Suprapubic skin (tissue), 3 donors: ENCODE measurements at regions not wholly inside any gene's neighbourhood (a gene's known extent, or its start where the extent isn't known, plus 50 kb on each side); places are given as distances from the start of the nearest gene placed in this dataset.

ENCODE experiments used
- POLR2AphosphoS5 ChIP-seq, 3 donors: sonication (generic); formaldehyde crosslinking; IDR thresholded peaks; one replicate each; pipeline ENCODE4 v1.6.1; 2017; ENCODE audit warnings: antibody characterized with exemption in 3 of 3
- TF ChIP-seq, protein P1 (sequence below), 2 donors: fragments of 200-600 bp in 1 of 2; fragments of 450-650 bp in 1 of 2; sonication (generic) in 1 of 2; IDR thresholded peaks; one replicate each; pipeline ENCODE4 v1.5.1; 2016 to 2019; ENCODE audit warnings: antibody characterized with exemption in 2 of 2, mild to moderate bottlenecking in 1 of 2, moderate library complexity in 1 of 2

DNA sequence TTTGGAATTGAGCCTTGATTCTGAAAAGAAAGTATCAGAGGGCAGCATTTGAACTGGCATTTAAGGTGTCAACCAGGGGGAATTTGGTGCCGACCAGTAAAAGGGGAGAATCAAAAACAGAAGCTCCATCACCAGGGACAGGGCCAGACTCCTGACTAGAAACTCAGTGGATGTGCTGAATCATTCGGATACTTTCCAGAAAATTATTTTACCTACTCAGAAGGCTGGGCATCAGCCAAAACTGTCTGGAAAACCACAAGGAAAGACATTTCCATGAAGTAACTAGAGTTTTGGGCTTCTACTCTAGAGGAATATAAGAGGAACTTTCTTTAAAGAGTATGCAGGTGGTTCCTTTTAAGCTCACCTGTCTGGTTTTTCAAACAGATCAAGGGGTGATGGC lies 756.6 kb downstream of the RNF144A start:
- TF ChIP-seq, protein P1, sequence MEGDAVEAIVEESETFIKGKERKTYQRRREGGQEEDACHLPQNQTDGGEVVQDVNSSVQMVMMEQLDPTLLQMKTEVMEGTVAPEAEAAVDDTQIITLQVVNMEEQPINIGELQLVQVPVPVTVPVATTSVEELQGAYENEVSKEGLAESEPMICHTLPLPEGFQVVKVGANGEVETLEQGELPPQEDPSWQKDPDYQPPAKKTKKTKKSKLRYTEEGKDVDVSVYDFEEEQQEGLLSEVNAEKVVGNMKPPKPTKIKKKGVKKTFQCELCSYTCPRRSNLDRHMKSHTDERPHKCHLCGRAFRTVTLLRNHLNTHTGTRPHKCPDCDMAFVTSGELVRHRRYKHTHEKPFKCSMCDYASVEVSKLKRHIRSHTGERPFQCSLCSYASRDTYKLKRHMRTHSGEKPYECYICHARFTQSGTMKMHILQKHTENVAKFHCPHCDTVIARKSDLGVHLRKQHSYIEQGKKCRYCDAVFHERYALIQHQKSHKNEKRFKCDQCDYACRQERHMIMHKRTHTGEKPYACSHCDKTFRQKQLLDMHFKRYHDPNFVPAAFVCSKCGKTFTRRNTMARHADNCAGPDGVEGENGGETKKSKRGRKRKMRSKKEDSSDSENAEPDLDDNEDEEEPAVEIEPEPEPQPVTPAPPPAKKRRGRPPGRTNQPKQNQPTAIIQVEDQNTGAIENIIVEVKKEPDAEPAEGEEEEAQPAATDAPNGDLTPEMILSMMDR (IDR thresholded peaks at IDR 0.05) = no peak
- TF ChIP-seq POLR2AphosphoS5 (IDR thresholded peaks at IDR 0.05) = no peak
